HG02981 (cell line): ENCODE measurements at regions not wholly inside any gene's neighbourhood (a gene's known extent, or its start where the extent isn't known, plus 50 kb on each side); places are given as distances from the start of the nearest gene placed in this dataset.

Experiments used
- ATAC-seq: cut with Tn5 transposase; IDR thresholded peaks from one replicate; pipeline ENCODE4 v1.9.1; 2021; ENCODE audit warnings: mild to moderate bottlenecking, moderate library complexity; ENCODE audit not compliant: unreplicated experiment

- no peak for ATAC-seq
These were observed 414.4 kb downstream of the DAD1 start for GRCh38 chr14:22174412-22175277.

- no peak for ATAC-seq
These were observed 420.7 kb downstream of the DAD1 start for GRCh38 chr14:22168092-22168955.

- no peak for ATAC-seq
These were observed 424.4 kb downstream of the DAD1 start for GRCh38 chr14:22164616-22165015.

- ATAC-seq = no peak
These were observed 426.0 kb downstream of the DAD1 start for GRCh38 chr14:22163051-22163450.

- ATAC-seq = no peak
These were observed 429.1 kb downstream of the DAD1 start for GRCh38 chr14:22159957-22160356.

GRCh38 chr14:22159099-22159498 is 429.9 kb downstream of the DAD1 start:
- ATAC-seq = no peak

GRCh38 chr14:22158560-22158959 is 430.5 kb downstream of the DAD1 start:
- ATAC-seq = no peak

- no peak for ATAC-seq
These were observed 433.5 kb downstream of the DAD1 start for GRCh38 chr14:22155571-22155970.

GRCh38 chr14:22152903-22153302 is 436.1 kb downstream of the DAD1 start:
- ATAC-seq = no peak

- ATAC-seq = no peak
These were observed 436.7 kb downstream of the DAD1 start for GRCh38 chr14:22152161-22152870.

GRCh38 chr14:22151121-22151520 is 437.9 kb downstream of the DAD1 start:
- no peak for ATAC-seq

GRCh38 chr14:22149058-22149457 is 440.0 kb downstream of the DAD1 start:
- ATAC-seq = no peak

- no peak for ATAC-seq
These were observed 441.3 kb downstream of the DAD1 start for GRCh38 chr14:22147716-22148115.

- ATAC-seq = no peak
These were observed 445.7 kb downstream of the DAD1 start for GRCh38 chr14:22143363-22143762.

- no peak for ATAC-seq
These were observed 448.4 kb downstream of the DAD1 start for GRCh38 chr14:22140633-22141032.

GRCh38 chr14:22131749-22132476 is 457.1 kb downstream of the DAD1 start:
- no peak for ATAC-seq

GRCh38 chr14:22124073-22124613 is 450.5 kb upstream of the OR4E1 start:
- no peak for ATAC-seq

GRCh38 chr14:22122829-22123560 is 449.4 kb upstream of the OR4E1 start:
- no peak for ATAC-seq

- no peak for ATAC-seq
These were observed 448.7 kb upstream of the OR4E1 start for GRCh38 chr14:22122227-22122818.
